ENCODE measurements at regions not wholly inside any gene's neighbourhood (a gene's known extent, or its start where the extent isn't known, plus 50 kb on each side); places are given as distances from the start of the nearest gene placed in this dataset.

DNA sequence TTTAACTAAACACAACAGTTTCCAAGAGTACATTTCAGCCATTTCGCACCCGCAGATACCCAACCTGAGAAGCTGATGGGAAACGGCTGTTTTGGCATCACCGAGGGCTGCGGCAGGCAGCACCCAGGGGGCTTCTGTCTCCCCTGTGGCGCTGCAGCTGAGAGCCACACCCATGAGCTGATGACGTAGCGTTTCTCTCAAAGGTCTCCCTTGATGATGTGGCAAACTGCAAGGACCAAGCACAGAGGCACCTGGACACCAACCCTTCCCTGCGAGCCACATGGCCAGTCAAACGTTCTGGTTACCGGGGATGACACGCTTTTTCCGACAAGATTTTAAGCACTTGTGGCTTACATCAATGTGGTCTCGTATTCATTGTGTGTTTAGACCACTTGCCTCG lies 150.8 kb upstream of the ERG start:
- Histone ChIP-seq H3K4me3 (no peak overlapping the region), H2AFZ (no peak overlapping the region), H3K9me2 (ENCODE audit: insufficient read depth) (no peaks in the 10 kb centered on the region), H3F3A (ENCODE audit: insufficient read depth, low read depth) (no peaks in the 10 kb centered on the region), H4K20me1 (ENCODE audit: insufficient read depth) (no peaks in the 10 kb centered on the region), H3K4me2 (no peak overlapping the region), H3K9me3 (ENCODE audit: insufficient read depth, low read depth) (no peaks in the 10 kb centered on the region), H3K4me1 (replicated peaks; ENCODE audit: insufficient read depth) (no peaks in the 10 kb centered on the region), H3K27ac (no peak overlapping the region), H3K79me2 (ENCODE audit: low read depth) (no peaks in the 10 kb centered on the region), H3K36me3 (ENCODE audit: low read depth) (no peaks in the 10 kb centered on the region), H3K27me3 (ENCODE audit: insufficient read depth, low read depth) (peaks cover 83% of the 10 kb centered on the region)
- intact Hi-C loops (cut with micrococcal nuclease; ENCODE audit: unreplicated experiment), result no loop called here
- no TSS peak for BruUV-seq (replicated peaks)
- DNase-seq, result no peak
- POLR2A ChIA-PET (ENCODE audit: unreplicated experiment), result no interaction called here
- CTCF ChIA-PET, result no interaction called here
- TF ChIP-seq EZH2 (IDR thresholded peaks at IDR 0.05; ENCODE audit: low read depth), result no peak
- TF ChIP-seq, protein P1, sequence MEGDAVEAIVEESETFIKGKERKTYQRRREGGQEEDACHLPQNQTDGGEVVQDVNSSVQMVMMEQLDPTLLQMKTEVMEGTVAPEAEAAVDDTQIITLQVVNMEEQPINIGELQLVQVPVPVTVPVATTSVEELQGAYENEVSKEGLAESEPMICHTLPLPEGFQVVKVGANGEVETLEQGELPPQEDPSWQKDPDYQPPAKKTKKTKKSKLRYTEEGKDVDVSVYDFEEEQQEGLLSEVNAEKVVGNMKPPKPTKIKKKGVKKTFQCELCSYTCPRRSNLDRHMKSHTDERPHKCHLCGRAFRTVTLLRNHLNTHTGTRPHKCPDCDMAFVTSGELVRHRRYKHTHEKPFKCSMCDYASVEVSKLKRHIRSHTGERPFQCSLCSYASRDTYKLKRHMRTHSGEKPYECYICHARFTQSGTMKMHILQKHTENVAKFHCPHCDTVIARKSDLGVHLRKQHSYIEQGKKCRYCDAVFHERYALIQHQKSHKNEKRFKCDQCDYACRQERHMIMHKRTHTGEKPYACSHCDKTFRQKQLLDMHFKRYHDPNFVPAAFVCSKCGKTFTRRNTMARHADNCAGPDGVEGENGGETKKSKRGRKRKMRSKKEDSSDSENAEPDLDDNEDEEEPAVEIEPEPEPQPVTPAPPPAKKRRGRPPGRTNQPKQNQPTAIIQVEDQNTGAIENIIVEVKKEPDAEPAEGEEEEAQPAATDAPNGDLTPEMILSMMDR (conservative IDR thresholded peaks at IDR 0.05), result no peak

- TF ChIP-seq, protein P1 (conservative IDR thresholded peaks at IDR 0.05), result no peak
- TF ChIP-seq EZH2 (IDR thresholded peaks at IDR 0.05; ENCODE audit: low read depth), result no peak
- H3K9me2 ChIP-seq (ENCODE audit: insufficient read depth), result no peaks in the 10 kb centered on the region
- no peak overlapping the region for H3K27ac ChIP-seq
- H3K4me3 ChIP-seq, result no peak overlapping the region
- ChIA-PET POLR2A (ENCODE audit: unreplicated experiment) (no interaction called here), CTCF (no interaction called here)
- no peaks in the 10 kb centered on the region for H3F3A ChIP-seq (ENCODE audit: insufficient read depth, low read depth)
- H3K4me1 ChIP-seq (replicated peaks; ENCODE audit: insufficient read depth), result no peaks in the 10 kb centered on the region
- H3K4me2 ChIP-seq, result no peak overlapping the region
- peaks cover 89% of the 10 kb centered on the region for H3K27me3 ChIP-seq (ENCODE audit: insufficient read depth, low read depth)
- BruUV-seq (replicated peaks), result no TSS peak
- no peaks in the 10 kb centered on the region for H4K20me1 ChIP-seq (ENCODE audit: insufficient read depth)
- H3K9me3 ChIP-seq (ENCODE audit: insufficient read depth, low read depth), result no peaks in the 10 kb centered on the region
- no peaks in the 10 kb centered on the region for H3K36me3 ChIP-seq (ENCODE audit: low read depth)
- no peak overlapping the region for H2AFZ ChIP-seq
- H3K79me2 ChIP-seq (ENCODE audit: low read depth), result no peaks in the 10 kb centered on the region
- intact Hi-C loops (cut with micrococcal nuclease; ENCODE audit: unreplicated experiment), result no loop called here
- DNase-seq, result no peak
These were observed 153.3 kb upstream of the ERG start for GRCh38 chr21:38651570-38651969.

DNA sequence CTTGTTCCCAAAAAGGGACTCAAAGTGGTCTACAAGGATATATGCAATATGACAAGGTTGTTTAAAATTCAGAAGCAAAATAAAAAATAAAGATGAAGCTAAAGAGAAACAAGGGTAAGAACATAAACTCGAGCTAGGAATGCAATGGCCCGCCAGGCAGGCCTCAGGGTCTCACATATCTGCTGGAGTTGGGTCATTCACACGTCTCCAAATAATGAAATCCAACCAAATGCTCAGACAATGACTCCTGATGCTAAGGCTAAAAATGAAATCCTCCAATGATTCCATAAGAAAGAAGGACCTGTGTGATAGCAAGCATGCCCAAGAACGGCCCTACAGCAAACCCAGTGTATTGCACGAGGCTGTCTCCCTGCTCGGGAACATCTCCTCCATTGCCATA lies 153.3 kb upstream of the ETS2 start:
- Histone ChIP-seq H3F3A (ENCODE audit: insufficient read depth, low read depth) (no peaks in the 10 kb centered on the region), H4K20me1 (ENCODE audit: insufficient read depth) (no peaks in the 10 kb centered on the region), H3K27me3 (ENCODE audit: insufficient read depth, low read depth) (peaks cover 89% of the 10 kb centered on the region), H3K4me1 (replicated peaks; ENCODE audit: insufficient read depth) (no peaks in the 10 kb centered on the region), H3K9me2 (ENCODE audit: insufficient read depth) (no peaks in the 10 kb centered on the region), H3K79me2 (ENCODE audit: low read depth) (no peaks in the 10 kb centered on the region), H3K27ac (no peak overlapping the region), H3K36me3 (ENCODE audit: low read depth) (no peaks in the 10 kb centered on the region), H2AFZ (no peak overlapping the region), H3K4me2 (no peak overlapping the region), H3K9me3 (ENCODE audit: insufficient read depth, low read depth) (no peaks in the 10 kb centered on the region), H3K4me3 (no peak overlapping the region)
- TF ChIP-seq, protein P1 (conservative IDR thresholded peaks at IDR 0.05), result no peak
- TF ChIP-seq EZH2 (IDR thresholded peaks at IDR 0.05; ENCODE audit: low read depth), result no peak
- ChIA-PET POLR2A (ENCODE audit: unreplicated experiment) (no interaction called here), CTCF (no interaction called here)
- no TSS peak for BruUV-seq (replicated peaks)
- no peak for DNase-seq
- intact Hi-C loops (cut with micrococcal nuclease; ENCODE audit: unreplicated experiment), result no loop called here
